Retinal pigment epithelial cell (primary cell): ENCODE measurements at regions not wholly inside any gene's neighbourhood (a gene's known extent, or its start where the extent isn't known, plus 50 kb on each side); places are given as distances from the start of the nearest gene placed in this dataset.

ENCODE experiments used
- DNase-seq: peaks from one replicate; pipeline ENCODE4 v3.0.0-alpha.2; 2010; ENCODE audit warnings: low read depth
- H3K4me3 ChIP-seq: 2 replicates; pipeline ENCODE4 v1.5.1; 2011; ENCODE audit warnings: mild to moderate bottlenecking, low read length, control low read depth, moderate library complexity
- TF ChIP-seq, protein P1 (sequence below): conservative IDR thresholded peaks from 2 replicates; pipeline ENCODE4 v1.5.1; 2011; ENCODE audit warnings: low read depth, low read length, control low read depth, inconsistent platforms

DNA sequence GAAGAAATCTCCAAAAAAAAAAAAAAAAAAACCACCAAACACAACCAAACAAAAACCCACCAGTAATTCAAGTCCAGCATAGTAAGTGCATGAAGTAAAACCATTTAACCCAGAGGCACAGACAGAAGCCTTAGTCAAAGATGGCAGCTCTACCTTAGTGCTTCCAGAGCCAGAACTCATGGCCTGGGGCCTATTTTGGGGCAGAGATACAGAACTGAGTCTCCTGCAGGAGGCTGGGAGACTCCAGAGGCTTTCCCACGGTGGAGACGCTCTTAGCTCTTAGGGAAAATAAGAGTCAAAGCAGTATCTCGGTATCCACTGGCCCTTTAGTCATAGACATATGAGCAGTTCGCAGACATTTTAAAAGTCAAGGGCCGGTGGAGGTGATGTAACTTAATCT is 129.5 kb downstream of the GPX5 start:
- no peak overlapping the region for H3K4me3 ChIP-seq
- DNase-seq: no peak
- TF ChIP-seq, protein P1, sequence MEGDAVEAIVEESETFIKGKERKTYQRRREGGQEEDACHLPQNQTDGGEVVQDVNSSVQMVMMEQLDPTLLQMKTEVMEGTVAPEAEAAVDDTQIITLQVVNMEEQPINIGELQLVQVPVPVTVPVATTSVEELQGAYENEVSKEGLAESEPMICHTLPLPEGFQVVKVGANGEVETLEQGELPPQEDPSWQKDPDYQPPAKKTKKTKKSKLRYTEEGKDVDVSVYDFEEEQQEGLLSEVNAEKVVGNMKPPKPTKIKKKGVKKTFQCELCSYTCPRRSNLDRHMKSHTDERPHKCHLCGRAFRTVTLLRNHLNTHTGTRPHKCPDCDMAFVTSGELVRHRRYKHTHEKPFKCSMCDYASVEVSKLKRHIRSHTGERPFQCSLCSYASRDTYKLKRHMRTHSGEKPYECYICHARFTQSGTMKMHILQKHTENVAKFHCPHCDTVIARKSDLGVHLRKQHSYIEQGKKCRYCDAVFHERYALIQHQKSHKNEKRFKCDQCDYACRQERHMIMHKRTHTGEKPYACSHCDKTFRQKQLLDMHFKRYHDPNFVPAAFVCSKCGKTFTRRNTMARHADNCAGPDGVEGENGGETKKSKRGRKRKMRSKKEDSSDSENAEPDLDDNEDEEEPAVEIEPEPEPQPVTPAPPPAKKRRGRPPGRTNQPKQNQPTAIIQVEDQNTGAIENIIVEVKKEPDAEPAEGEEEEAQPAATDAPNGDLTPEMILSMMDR: no peak

DNA sequence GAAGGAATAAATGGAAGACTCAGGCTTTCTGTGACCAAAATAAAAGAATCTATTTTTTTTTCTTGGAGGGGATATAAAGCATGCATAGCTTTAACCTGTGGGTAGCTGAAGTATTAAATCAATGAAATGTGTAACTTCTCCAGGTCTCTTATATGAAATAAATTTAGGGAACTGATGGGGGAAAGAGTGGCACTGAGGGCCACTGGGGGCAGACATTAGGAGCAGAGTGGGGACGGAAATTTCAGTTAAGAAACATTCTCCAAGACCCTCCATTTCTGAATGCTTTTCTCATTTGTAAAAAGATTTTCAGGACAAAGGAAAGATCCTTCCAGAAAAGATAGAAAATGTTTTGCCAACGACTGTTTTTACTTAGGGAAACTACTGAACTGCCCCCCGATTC is 131.0 kb downstream of the GPX5 start:
- H3K4me3 ChIP-seq: no peak overlapping the region
- TF ChIP-seq, protein P1: no peak
- no peak for DNase-seq

DNA sequence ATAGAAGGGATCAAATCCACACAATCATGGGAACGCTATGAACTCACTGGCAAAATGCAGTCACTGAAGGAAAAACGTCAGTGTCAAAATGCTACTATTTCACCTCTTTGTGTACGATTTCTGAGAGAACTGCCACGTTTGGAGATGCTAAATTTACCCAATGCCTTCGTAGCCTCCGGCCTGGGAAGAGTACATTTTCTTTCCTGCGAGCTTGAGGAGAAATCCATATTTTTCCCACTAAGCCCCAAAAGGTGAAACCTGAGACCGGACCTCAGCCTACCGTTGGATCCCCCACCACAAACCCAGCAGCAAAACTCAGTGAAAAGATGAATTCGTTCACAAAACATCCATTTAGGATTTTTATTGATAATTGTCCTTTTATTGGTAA is 131.7 kb downstream of the GPX5 start:
- TF ChIP-seq, protein P1: no peak
- peak overlapping the region; percentile 61 for H3K4me3 ChIP-seq
- DNase-seq: no peak

DNA sequence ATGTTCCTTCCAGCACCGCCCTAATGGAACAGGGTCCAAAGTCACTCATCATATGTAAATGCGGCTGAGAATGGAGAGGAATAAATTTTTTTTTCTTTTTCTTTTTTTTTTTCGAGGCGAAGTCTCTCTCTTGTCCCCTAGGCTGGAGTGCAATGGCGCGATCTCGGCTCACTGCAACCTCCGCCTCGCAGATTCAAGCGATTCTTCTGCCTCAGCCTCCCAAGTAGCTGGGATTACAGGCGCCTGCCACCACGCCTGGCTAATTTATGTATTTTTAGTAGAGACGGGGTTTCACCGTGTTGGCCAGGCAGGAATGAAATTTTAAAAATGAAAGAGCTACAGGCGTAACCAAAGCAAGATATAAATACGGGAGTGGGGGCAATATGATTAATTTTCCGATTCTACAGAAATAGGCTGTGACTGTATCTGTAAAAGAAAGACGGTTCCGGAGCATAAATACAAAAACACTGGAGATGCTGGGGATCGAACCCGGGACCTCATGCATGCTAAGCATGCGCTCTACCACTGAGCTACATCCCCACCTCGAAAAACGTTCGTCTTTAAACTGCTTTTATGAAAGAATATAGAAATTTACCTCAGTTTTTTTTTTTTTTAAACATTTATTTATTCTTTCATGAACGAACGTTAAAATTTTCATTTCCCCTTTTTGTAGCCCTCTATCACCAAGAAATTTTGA is 132.2 kb downstream of the GPX5 start:
- TF ChIP-seq, protein P1: no peak
- peak overlapping the region; percentile 61 for H3K4me3 ChIP-seq
- DNase-seq: peak; percentile 9

DNA sequence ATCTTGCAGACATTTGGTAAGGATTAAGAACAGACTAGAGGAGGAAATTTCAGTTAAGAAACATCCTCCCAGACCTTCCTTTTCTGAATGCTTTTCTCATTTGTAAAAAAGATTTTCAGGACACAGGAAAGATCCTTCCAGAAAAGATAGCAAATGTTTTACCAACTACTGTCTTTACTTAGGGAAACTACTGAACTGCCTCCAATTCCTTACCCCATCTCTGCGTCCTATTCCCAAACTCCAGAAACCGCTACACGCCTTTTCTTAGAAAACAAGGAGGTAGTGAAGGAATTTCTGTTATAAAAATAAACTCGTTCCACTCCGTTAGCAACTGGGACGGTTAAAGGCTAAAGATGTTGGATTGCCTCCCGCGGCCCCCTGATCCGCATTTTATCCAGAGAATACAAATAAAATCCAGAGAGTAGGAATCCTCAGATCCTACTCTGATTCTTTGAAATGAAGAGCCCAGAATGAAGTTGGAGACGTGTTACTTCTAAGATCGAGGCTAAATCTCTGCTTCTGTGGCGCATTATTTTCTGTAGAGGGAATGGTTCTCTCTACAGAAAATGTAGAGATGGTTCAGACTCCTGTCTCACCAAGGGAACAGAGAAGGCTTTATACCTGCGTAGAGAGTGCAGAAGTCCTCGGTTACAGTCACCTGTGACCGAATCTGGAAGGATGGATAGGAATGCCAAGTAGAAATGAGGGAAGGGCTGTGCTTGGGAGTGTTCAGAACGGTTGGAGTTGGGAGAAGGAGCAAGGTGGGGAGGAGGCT is 133.0 kb downstream of the GPX5 start:
- TF ChIP-seq, protein P1: no peak
- DNase-seq: no peak
- peak overlapping the region; percentile 61 for H3K4me3 ChIP-seq

DNA sequence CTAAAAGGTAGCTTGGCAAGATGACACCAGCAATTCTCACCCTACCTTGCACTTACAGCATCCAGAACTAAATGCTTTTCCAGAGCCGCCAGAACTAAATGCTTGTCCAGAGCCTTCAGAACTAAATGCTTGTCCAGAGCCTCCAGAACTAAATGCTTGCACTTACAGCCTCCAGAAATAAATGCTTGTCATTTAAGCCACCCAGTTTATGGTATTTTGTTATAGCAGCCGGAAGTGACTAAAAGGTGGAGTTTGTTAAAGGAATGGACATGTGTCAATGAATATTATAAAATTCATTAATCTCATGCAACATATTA is 133.5 kb downstream of the GPX5 start:
- TF ChIP-seq, protein P1: no peak
- peak overlapping the region; percentile 61 for H3K4me3 ChIP-seq
- DNase-seq: no peak
